Stimulated activated CD4-positive, alpha-beta T cell treated with anti-CD3 and anti-CD28 coated beads, TNF-alpha, amount 100 ng/mL, for 1 hour (primary cell): ENCODE measurements at regions not wholly inside any gene's neighbourhood (a gene's known extent, or its start where the extent isn't known, plus 50 kb on each side); places are given as distances from the start of the nearest gene placed in this dataset.

ENCODE experiments used
- DNase-seq, 3 donors: peaks; one replicate each; pipeline ENCODE4 v3.0.0-alpha.2; 2020; ENCODE audit warnings: low read depth in 3 of 3, low spot score in 1 of 3

DNA sequence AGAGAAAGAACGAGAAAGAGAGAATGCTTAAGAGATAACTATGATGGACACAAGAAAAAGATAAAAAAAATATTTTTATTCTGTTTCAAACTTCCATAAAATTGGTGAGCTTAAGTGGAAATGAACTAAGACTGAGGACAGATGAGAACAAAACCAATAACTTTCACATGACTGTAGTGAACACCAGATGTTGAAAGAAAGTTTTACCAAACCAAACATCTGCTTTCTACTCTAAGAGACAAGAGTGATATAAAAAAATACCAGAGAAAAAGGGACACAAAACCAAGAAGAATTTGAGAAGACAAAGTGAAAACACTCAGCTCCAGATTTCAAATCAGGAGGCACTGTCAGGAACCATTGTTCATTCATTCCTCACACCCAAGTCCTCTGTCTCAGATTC lies 147.9 kb downstream of the IMPG2 start:
- no peak for DNase-seq

DNA sequence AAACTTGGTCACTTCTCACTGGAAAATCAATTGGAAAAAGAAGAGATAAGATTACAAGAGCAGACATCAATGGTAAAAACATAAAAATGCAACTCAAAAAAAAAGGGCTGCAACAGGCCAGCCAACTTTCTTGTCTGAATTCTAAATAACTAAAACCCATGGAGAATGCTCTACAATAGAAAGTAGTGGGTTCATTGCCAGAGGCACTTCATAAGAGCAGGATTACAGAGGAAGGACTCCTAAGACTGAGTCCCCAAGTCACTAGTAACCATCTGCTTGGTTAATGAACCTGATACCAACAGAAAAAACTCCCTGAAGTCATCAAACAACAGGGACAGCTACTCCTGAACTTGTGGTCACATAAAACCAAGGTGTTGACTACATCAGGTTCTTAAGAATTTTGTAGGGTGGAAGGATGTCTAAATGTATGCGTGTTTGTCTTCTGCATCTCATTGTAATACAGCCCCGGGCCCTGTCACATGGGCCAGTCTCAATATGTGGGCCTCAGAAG lies 148.6 kb downstream of the IMPG2 start:
- no peak for DNase-seq

GRCh38 chr3:101170806-101171558 lies 149.4 kb downstream of the IMPG2 start:
- no peak for DNase-seq

GRCh38 chr3:101170062-101170771 lies 150.2 kb downstream of the IMPG2 start:
- no peak for DNase-seq

DNA sequence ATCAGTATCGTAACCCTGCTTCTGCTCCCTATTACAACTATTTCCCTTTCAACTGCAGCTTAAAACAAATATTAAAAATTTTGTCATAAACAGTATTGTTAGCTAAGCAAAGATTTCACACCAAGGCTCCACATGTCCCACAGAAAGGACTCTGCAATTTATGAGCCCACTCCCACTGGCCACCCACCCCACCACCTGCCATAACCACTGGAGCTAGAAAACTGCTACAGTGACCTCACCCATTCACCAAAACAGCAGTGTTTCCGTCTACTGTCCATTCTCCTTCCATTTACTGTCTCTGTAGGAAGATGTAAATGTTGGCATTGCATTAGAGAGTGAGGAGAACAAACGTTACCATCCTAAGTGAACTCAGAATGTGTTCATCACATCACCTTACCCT lies 150.9 kb downstream of the IMPG2 start:
- no peak for DNase-seq

GRCh38 chr3:101167376-101167775 lies 153.0 kb downstream of the IMPG2 start:
- no peak for DNase-seq

- no peak for DNase-seq
Measured at GRCh38 chr3:101166150-101166549, 154.2 kb downstream of the IMPG2 start.

DNA sequence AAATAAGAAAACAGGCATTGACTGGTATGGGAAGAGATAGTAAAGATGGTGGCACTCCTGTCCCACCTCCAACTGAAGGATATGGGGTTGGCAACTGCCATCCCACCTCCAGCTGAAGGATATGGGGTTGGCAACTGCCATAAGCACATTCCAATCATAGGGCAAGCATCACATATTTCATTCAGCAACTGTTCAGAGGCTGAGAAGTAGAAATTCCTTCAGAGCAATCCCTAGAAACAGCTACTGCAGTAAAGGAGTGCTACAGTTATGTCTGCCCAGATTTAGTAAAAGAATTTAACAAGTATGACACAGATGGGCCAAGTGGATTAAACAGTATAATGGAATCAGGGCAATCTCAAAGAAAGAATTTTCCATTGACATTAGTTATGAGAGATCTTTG lies 156.8 kb downstream of the IMPG2 start:
- no peak for DNase-seq

DNA sequence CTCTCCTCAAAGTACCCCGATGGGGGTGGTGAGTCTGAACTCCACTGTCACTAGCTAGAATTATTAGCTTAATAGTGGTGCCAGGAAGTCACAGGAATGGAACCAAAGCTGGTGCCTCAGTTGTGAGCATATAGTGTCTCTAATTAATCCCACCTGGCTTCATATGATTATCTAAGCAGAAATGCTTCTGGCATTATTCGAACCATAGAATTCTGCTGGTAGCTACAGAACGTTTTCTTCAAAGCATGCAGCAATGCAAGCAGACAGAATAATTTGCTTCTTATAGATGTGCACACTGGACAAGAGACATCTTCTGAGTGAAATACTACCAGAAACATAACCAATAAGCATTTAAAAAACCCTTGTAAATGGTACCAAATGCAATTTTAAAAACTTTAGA lies 160.9 kb downstream of the IMPG2 start:
- no peak for DNase-seq

GRCh38 chr3:101158374-101158773 lies 162.0 kb downstream of the IMPG2 start:
- no peak for DNase-seq

DNA sequence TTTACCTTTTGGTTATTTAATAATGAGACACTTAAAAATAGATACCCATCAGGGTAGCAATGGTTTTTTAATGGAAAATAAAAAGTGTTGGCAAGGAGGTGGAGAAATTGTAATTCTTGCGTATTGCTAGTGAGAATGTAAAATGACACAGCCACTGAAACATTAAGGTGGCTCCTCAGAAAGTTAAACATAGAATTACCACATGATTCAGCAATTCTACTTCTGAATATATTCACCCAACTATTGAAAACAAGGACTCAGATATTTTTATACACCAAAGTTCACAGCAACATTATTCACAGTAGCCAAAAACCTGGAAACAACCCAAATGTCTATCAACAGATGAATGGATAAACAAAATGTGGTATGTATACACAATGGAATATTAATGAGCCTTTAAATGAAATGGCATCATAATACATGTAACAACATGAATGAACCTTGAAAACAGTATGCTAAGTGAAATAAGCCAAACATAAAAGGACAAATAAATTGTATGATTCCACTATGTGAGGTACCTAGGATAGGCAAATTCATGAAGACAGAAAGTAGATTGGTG lies 163.5 kb downstream of the IMPG2 start:
- no peak for DNase-seq

- DNase-seq, result no peak
Measured at GRCh38 chr3:101155825-101156224, 162.6 kb upstream of the ABI3BP start.

GRCh38 chr3:101154401-101154800 lies 161.2 kb upstream of the ABI3BP start:
- no peak for DNase-seq

GRCh38 chr3:101151286-101151913 lies 158.2 kb upstream of the ABI3BP start:
- DNase-seq, result no peak

DNA sequence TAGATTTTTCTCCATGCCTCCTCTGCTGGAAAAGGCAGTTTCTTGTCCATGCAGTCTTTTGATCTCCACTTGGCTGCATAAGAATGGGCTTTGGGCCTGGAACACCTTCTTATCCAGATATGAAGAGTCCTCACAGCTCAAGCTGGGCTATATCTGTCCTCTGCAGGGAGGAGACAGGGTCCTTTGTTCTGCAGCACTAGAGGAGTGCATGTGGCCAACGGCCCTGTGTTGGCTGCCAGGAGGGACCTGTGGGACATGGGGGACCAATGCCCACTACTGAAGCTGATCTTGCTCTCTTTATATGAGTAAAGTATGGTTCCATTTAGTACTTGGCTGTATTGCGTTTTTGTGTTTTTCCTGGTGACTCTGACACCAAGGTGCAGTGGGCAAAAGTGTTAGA lies 157.3 kb upstream of the ABI3BP start:
- DNase-seq, result no peak

- DNase-seq, result no peak
Measured at GRCh38 chr3:101149707-101150106, 156.5 kb upstream of the ABI3BP start.

- DNase-seq, result no peak
Measured at GRCh38 chr3:101149251-101149650, 156.0 kb upstream of the ABI3BP start.

GRCh38 chr3:101148001-101148400 lies 154.8 kb upstream of the ABI3BP start:
- DNase-seq, result no peak

DNA sequence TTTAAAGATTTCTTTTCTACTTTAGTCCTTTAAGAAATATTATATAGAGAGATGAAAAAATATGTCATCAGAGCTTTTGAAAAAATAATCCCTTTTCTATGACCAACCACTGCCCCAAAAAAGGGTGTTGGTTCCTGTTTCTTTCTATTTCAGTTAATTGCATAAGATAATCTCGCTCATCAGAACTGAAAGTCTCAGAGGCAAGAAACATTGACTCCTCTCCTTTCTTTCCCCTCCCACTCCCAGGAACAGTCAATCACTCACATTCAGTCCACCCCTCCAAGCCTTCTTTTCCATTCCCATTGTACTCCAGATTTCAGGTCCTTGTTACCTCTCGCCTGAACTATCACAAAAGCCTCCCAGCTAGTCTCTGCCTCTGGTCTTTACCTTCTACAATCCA lies 153.7 kb upstream of the ABI3BP start:
- DNase-seq, result no peak

DNA sequence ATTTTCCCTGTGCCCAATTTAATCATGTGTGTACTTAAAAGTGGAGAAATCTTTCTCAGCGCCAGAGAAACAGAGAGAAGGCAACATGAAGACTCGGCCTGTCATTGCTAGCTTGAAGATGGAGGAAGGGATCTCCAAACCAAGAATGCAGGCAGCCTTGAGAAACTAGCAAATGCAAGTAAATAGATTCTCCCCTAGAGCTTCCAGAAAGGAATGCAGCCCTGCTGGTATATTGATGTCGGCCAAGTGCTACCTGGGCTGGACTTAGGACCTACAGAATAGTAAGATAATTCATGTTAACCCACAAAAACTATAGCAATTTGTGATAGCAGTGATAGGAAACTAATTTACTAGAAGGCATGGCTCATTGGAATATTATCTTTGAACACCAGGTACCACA lies 150.9 kb upstream of the ABI3BP start:
- no peak for DNase-seq

DNA sequence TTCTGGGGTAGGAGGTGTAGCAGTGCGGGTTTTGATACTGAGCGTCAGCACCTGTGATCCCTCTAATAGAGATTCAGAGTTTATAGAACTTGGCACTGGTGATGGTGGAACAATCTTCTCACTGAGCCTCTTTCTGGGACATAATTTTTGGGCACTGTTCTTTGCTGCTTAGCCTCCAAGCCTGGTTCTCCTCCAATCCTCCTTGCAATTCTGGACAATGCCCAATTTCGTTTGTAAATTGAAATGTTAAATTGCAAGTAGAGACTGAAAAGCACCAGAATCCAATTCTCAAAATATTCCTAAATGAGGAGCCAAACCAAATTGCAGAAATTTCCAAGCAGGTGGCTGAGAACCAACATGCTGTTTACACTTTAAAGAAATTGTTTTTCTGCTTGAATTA lies 149.8 kb upstream of the ABI3BP start:
- DNase-seq, result no peak

GRCh38 chr3:101142160-101142559 lies 148.9 kb upstream of the ABI3BP start:
- no peak for DNase-seq
